ENCODE measurements at regions not wholly inside any gene's neighbourhood (a gene's known extent, or its start where the extent isn't known, plus 50 kb on each side); places are given as distances from the start of the nearest gene placed in this dataset.

- no peak overlapping the region for H3K9ac ChIP-seq (ENCODE audit: insufficient read depth in 1 of 2, low read depth in 2 of 2, low read length in 2 of 2)
- no peak overlapping the region for H2AFZ ChIP-seq (ENCODE audit: low read depth, low read length)
- no peaks in the 10 kb centered on the region for H3K36me3 ChIP-seq (ENCODE audit: control insufficient read depth, insufficient read depth, low read length)
- WGBS (ENCODE audit: insufficient coverage, low coverage, missing lambda C conversion rate): 3% methylated on average over 7 of the region's 7 CpGs
- POLR2A ChIA-PET: interaction anchor here (1.1 to 1.3 kb wide), 2 partner anchors 9 to 11 kb away, joined by 4 read pairs; no protein-coding TSS in a partner anchor
- no peaks in the 10 kb centered on the region for H3K9me1 ChIP-seq (ENCODE audit: control insufficient read depth, insufficient read depth, low read length)
- in situ Hi-C loops (cut with MboI): no loop called here
- H3K4me3 ChIP-seq: no peak overlapping the region
- FAIRE-seq (no peak), ATAC-seq (no peak), DNase-seq (ENCODE audit: extremely low read depth in 1 of 4, low spot score in 3 of 4) (no peak)
- peaks cover 3% of the 10 kb centered on the region; the same call in 1 of the 2 replicates for H4K20me1 ChIP-seq (replicated peaks; ENCODE audit: control insufficient read depth, insufficient read depth, low read length)
- H3K4me1 ChIP-seq (replicated peaks in 1 of 2; ENCODE audit: control insufficient read depth in 2 of 2, insufficient read depth in 2 of 2, low read length in 2 of 2): no peaks in the 10 kb centered on the region
- H3K79me2 ChIP-seq (ENCODE audit: control insufficient read depth, insufficient read depth, low read length): no peaks in the 10 kb centered on the region
- H3K27me3 ChIP-seq (ENCODE audit: control insufficient read depth in 2 of 2, insufficient read depth in 2 of 2, low read length in 2 of 2): peaks cover 14 to 17% of the 10 kb centered on the region in 2 experiments
- CTCF ChIA-PET (ENCODE audit: low intra/inter-chr PET ratio): no interaction called here
- intact Hi-C loops (cut with micrococcal nuclease): no loop called here
- H3K4me2 ChIP-seq (ENCODE audit: insufficient read depth, low read length): no peak overlapping the region
- no peak overlapping the region for H3K27ac ChIP-seq (ENCODE audit: extremely low read depth, low read depth, low read length)
- TF ChIP-seq ARID3A (IDR thresholded peaks at IDR 0.05; ENCODE audit: borderline replicate concordance, low read depth, low read length) (no peak), RBM17 (IDR thresholded peaks at IDR 0.05; ENCODE audit: borderline replicate concordance, low read depth, low read length) (no peak), RBM15 (IDR thresholded peaks at IDR 0.05; ENCODE audit: insufficient read depth, low read length) (no peak), ZNF407 (IDR thresholded peaks at IDR 0.05; ENCODE audit: low read depth) (no peak), ATF3 (IDR thresholded peaks at IDR 0.05) (no peak), ATF3 (CRISPR knock-in tag; conservative IDR thresholded peaks at IDR 0.05) (no peak), PURB (CRISPR knock-in tag; IDR thresholded peaks at IDR 0.05; ENCODE audit: low read depth) (no peak), CCAR2 (IDR thresholded peaks at IDR 0.05; ENCODE audit: low read depth, low read length) (no peak), HIVEP1 (CRISPR knock-in tag; IDR thresholded peaks at IDR 0.05) (no peak), FOXA3 (CRISPR knock-in tag; conservative IDR thresholded peaks at IDR 0.05 in 1 of 2, IDR thresholded peaks at IDR 0.05 in 1 of 2) (no peak), PHF20 (IDR thresholded peaks at IDR 0.05; ENCODE audit: partially characterized antibody) (no peak)
- H3K9me3 ChIP-seq (replicated peaks; ENCODE audit: control insufficient read depth, insufficient read depth, low read depth, low read length): no peaks in the 10 kb centered on the region
- no TSS peak for BruUV-seq (replicated peaks)
Observed at GRCh38 chr1:116242741-116243140, 130.3 kb upstream of the ATP1A1 start.

Data from K562 (cell line).